HG03565 (cell line): ENCODE measurements at regions not wholly inside any gene's neighbourhood (a gene's known extent, or its start where the extent isn't known, plus 50 kb on each side); places are given as distances from the start of the nearest gene placed in this dataset.

Source experiments
- ATAC-seq: cut with Tn5 transposase; IDR thresholded peaks from one replicate; pipeline ENCODE4 v1.9.1; 2021; ENCODE audit warnings: mild to moderate bottlenecking, moderate library complexity; ENCODE audit not compliant: unreplicated experiment

GRCh38 chrX:77396781-77397180, 50.4 kb upstream of the FGF16 start:
- no peak for ATAC-seq
